ENCODE measurements at regions not wholly inside any gene's neighbourhood (a gene's known extent, or its start where the extent isn't known, plus 50 kb on each side); places are given as distances from the start of the nearest gene placed in this dataset.
"Not testable (repeated sequence)": the region's sequence is repeated elsewhere in the genome, so short reads cannot be mapped to it uniquely, and the experiment has no call there.

GRCh38 chr4:147110473-147111367 lies 165.1 kb upstream of the TTC29 start:
- H3F3A ChIP-seq (ENCODE audit: control insufficient read depth, insufficient read depth) = no peaks in the 10 kb centered on the region
- TF ChIP-seq CTCF (IDR thresholded peaks at IDR 0.05; ENCODE audit: low read depth, low read length, poor library complexity, severe bottlenecking) = no peak
- TF ChIP-seq EZH2phosphoT487 (IDR thresholded peaks at IDR 0.05; ENCODE audit: borderline replicate concordance, low read length) = no peak
- no peak overlapping the region for H3K4me3 ChIP-seq (ENCODE audit: low read length)
- no peak overlapping the region for H3K4me2 ChIP-seq (ENCODE audit: low read length)
- H3K9me3 ChIP-seq (ENCODE audit: control insufficient read depth, insufficient read depth, low read length) = no peaks in the 10 kb centered on the region
- no peaks in the 10 kb centered on the region for H3K36me3 ChIP-seq (ENCODE audit: control insufficient read depth, low read length)
- no peaks in the 10 kb centered on the region for H3K9me2 ChIP-seq (replicated peaks; ENCODE audit: control insufficient read depth, low read length)
- H3K4me1 ChIP-seq (ENCODE audit: control insufficient read depth, low read length) = no peaks in the 10 kb centered on the region
- no peaks in the 10 kb centered on the region for H4K20me1 ChIP-seq (ENCODE audit: control insufficient read depth, insufficient read depth, low read depth, low read length)
- no peaks in the 10 kb centered on the region for H3K27me3 ChIP-seq (ENCODE audit: control insufficient read depth, low read length)
- no peak overlapping the region for H3K27ac ChIP-seq (ENCODE audit: low read depth, low read length)
- H3K79me2 ChIP-seq (ENCODE audit: control insufficient read depth, low read length) = no peaks in the 10 kb centered on the region

GRCh38 chr4:147112196-147112595 lies 166.5 kb upstream of the TTC29 start:
- H3K9me2 ChIP-seq (replicated peaks; ENCODE audit: control insufficient read depth, low read length); H3K9me3 ChIP-seq (ENCODE audit: control insufficient read depth, insufficient read depth, low read length); H4K20me1 ChIP-seq (ENCODE audit: control insufficient read depth, insufficient read depth, low read depth, low read length); H3K36me3 ChIP-seq (ENCODE audit: control insufficient read depth, low read length); H3K4me1 ChIP-seq (ENCODE audit: control insufficient read depth, low read length); H3F3A ChIP-seq (ENCODE audit: control insufficient read depth, insufficient read depth); H3K79me2 ChIP-seq (ENCODE audit: control insufficient read depth, low read length); H3K27me3 ChIP-seq (ENCODE audit: control insufficient read depth, low read length); H3K4me2 ChIP-seq (ENCODE audit: low read length); H3K27ac ChIP-seq (ENCODE audit: low read depth, low read length); H3K4me3 ChIP-seq (ENCODE audit: low read length): not testable (repeated sequence)

DNA sequence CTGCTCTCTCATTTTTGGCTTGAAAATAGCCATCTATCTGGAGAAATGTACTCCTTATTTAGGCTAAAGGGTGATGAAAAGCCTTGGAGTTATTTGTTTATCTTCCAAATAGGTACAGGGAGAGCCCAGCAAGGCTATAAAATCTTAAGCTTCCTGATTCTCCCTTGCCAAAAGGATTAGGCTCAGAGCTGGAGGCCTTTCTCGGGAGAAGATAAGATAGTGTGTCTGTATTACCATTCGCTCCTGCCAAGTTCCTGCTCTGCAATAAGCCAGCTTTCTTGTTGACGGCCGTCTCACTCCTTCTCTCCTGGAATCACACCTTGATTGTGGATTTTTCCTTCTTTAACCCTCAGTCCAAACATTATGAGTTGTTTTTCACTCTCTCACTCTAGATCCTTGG lies 171.8 kb upstream of the TTC29 start:
- Histone ChIP-seq H3K9me2 (replicated peaks; ENCODE audit: control insufficient read depth, low read length) (no peaks in the 10 kb centered on the region), H4K20me1 (ENCODE audit: control insufficient read depth, insufficient read depth, low read depth, low read length) (no peaks in the 10 kb centered on the region), H3K79me2 (ENCODE audit: control insufficient read depth, low read length) (no peaks in the 10 kb centered on the region), H3K27ac (ENCODE audit: low read depth, low read length) (no peak overlapping the region), H3K4me2 (ENCODE audit: low read length) (no peak overlapping the region), H3K4me3 (ENCODE audit: low read length) (no peak overlapping the region), H3F3A (ENCODE audit: control insufficient read depth, insufficient read depth) (no peaks in the 10 kb centered on the region), H3K4me1 (ENCODE audit: control insufficient read depth, low read length) (no peaks in the 10 kb centered on the region), H3K27me3 (ENCODE audit: control insufficient read depth, low read length) (no peaks in the 10 kb centered on the region), H3K36me3 (ENCODE audit: control insufficient read depth, low read length) (no peaks in the 10 kb centered on the region), H3K9me3 (ENCODE audit: control insufficient read depth, insufficient read depth, low read length) (no peaks in the 10 kb centered on the region)
- TF ChIP-seq EZH2phosphoT487 (IDR thresholded peaks at IDR 0.05; ENCODE audit: borderline replicate concordance, low read length) = no peak
- no peak for TF ChIP-seq CTCF (IDR thresholded peaks at IDR 0.05; ENCODE audit: low read depth, low read length, poor library complexity, severe bottlenecking)

DNA sequence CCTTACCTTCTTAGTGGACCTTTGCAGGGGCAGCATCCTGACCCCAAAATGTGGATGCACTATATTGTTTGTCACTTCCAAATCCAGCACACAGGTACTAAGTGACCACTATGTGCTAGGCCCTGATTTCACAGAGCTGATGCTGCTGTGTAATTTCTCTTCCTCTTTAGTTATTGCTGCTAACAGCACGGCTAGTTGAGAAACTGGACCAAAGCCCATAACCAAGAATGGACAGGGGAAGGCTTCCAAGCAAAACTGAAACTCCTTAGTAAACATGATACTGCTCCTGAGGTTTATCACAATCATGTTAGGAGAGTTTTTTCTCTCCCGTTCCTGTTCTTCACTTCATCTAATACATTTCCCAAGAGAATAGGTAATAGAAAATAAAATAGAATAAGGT lies 172.9 kb upstream of the TTC29 start:
- Histone ChIP-seq H3K4me2 (ENCODE audit: low read length) (no peak overlapping the region), H4K20me1 (ENCODE audit: control insufficient read depth, insufficient read depth, low read depth, low read length) (no peaks in the 10 kb centered on the region), H3K79me2 (ENCODE audit: control insufficient read depth, low read length) (no peaks in the 10 kb centered on the region), H3K9me3 (ENCODE audit: control insufficient read depth, insufficient read depth, low read length) (no peaks in the 10 kb centered on the region), H3K4me3 (ENCODE audit: low read length) (no peak overlapping the region), H3K4me1 (ENCODE audit: control insufficient read depth, low read length) (no peaks in the 10 kb centered on the region), H3K27me3 (ENCODE audit: control insufficient read depth, low read length) (no peaks in the 10 kb centered on the region), H3K36me3 (ENCODE audit: control insufficient read depth, low read length) (no peaks in the 10 kb centered on the region), H3K27ac (ENCODE audit: low read depth, low read length) (no peak overlapping the region), H3F3A (ENCODE audit: control insufficient read depth, insufficient read depth) (no peaks in the 10 kb centered on the region), H3K9me2 (replicated peaks; ENCODE audit: control insufficient read depth, low read length) (no peaks in the 10 kb centered on the region)
- TF ChIP-seq CTCF (IDR thresholded peaks at IDR 0.05; ENCODE audit: low read depth, low read length, poor library complexity, severe bottlenecking) (no peak), EZH2phosphoT487 (IDR thresholded peaks at IDR 0.05; ENCODE audit: borderline replicate concordance, low read length) (no peak)

Measured in DOHH2 (cell line).